ENCODE measurements at regions not wholly inside any gene's neighbourhood (a gene's known extent, or its start where the extent isn't known, plus 50 kb on each side); places are given as distances from the start of the nearest gene placed in this dataset.

- TF ChIP-seq YY1 (IDR thresholded peaks at IDR 0.05; ENCODE audit: insufficient read depth, insufficient read length) (no peak), ZNF274 (IDR thresholded peaks at IDR 0.05; ENCODE audit: low read depth, low read length) (no peak)
These were observed 111.9 kb upstream of the EDNRA start for GRCh38 chr4:147368948-147369347.

Data from NT2/D1 (cell line).